ENCODE measurements at regions not wholly inside any gene's neighbourhood (a gene's known extent, or its start where the extent isn't known, plus 50 kb on each side); places are given as distances from the start of the nearest gene placed in this dataset.

DNA sequence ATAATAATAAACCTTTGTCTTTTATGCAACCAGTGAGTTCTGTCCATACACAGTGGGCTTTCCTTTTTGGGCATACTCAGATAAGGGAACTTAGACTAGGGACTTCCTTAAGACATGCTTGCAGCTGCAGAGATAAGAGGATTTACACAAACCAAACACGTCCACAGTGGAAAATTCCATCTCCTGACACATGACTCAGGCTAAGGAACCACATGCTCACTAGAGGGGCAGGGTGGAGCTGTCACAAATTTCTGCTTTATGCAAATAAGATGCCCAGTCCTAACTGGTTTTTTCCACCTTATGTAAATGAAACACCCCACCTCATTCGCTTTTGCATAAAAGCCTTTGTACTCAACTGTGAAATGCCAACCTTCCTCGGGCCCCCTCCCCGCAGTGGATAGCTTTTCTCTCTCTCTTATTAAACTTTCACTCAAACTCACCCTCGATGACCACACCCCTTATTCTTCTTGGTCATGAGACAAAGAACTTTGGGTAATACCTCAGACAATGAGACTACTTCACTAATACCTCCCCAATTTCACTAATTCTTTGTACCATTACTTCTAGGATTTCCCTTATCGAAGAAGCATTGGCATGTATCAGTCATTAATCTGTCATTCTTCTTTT, 170.3 kb upstream of the FTMT start:
- Histone ChIP-seq H3K4me2 (ENCODE audit: low read length) (no peak overlapping the region), H3K27ac (ENCODE audit: low read depth, low read length) (no peak overlapping the region), H3K79me2 (ENCODE audit: insufficient read depth, low read length) (no peaks in the 10 kb centered on the region), H2AFZ (ENCODE audit: low read depth, low read length, poor library complexity, severe bottlenecking) (no peak overlapping the region), H3K9me2 (ENCODE audit: insufficient read depth) (no peaks in the 10 kb centered on the region), H3K4me1 (ENCODE audit: control insufficient read depth in 1 of 2, insufficient read depth in 2 of 2, low read length in 2 of 2) (no peaks in the 10 kb centered on the region), H3K27me3 (ENCODE audit: insufficient read depth, low read length) (no peaks in the 10 kb centered on the region), H3K9me3 (ENCODE audit: control insufficient read depth in 1 of 2, insufficient read depth in 1 of 2, low read depth in 1 of 2, low read length in 2 of 2) (no peaks in the 10 kb centered on the region), H3K4me3 (replicated peaks in 1 of 2; ENCODE audit: low read depth in 1 of 2, low read length in 2 of 2) (no peak overlapping the region), H3K36me3 (ENCODE audit: control insufficient read depth in 1 of 2, insufficient read depth in 2 of 2, low read length in 2 of 2) (no peaks in the 10 kb centered on the region), H4K20me1 (ENCODE audit: insufficient read depth) (no peaks in the 10 kb centered on the region), H3K9ac (ENCODE audit: low read length) (no peak overlapping the region)
- ATAC-seq (no peak), DNase-seq (ENCODE audit: low read depth, low spot score) (no peak)
- ChIA-PET POLR2A (no interaction called here), RAD21 (ENCODE audit: low non-redundant PET in 1 of 2, low total read pairs in 2 of 2, uncharacterized antibody in 2 of 2, unreplicated experiment in 2 of 2) (no interaction called here), CTCF (no interaction called here)
- TF ChIP-seq EZH2 (IDR thresholded peaks at IDR 0.05) (no peak), SRF (IDR thresholded peaks at IDR 0.05; ENCODE audit: low read depth) (no peak), SP1 (IDR thresholded peaks at IDR 0.05; ENCODE audit: low read depth) (no peak), RAD21 (IDR thresholded peaks at IDR 0.05; ENCODE audit: low read depth) (no peak), JUND (IDR thresholded peaks at IDR 0.05) (no peak), EGR1 (IDR thresholded peaks at IDR 0.05; ENCODE audit: low read depth) (no peak), POLR2A (IDR thresholded peaks at IDR 0.05; ENCODE audit: borderline replicate concordance, extremely low read depth, insufficient read depth, insufficient read length) (no peak)
- TF ChIP-seq, protein P1, sequence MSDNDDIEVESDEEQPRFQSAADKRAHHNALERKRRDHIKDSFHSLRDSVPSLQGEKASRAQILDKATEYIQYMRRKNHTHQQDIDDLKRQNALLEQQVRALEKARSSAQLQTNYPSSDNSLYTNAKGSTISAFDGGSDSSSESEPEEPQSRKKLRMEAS (IDR thresholded peaks at IDR 0.05): no peak
- TF ChIP-seq, protein P2, sequence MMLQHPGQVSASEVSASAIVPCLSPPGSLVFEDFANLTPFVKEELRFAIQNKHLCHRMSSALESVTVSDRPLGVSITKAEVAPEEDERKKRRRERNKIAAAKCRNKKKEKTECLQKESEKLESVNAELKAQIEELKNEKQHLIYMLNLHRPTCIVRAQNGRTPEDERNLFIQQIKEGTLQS (IDR thresholded peaks at IDR 0.05): no peak
- TF ChIP-seq, protein P3, sequence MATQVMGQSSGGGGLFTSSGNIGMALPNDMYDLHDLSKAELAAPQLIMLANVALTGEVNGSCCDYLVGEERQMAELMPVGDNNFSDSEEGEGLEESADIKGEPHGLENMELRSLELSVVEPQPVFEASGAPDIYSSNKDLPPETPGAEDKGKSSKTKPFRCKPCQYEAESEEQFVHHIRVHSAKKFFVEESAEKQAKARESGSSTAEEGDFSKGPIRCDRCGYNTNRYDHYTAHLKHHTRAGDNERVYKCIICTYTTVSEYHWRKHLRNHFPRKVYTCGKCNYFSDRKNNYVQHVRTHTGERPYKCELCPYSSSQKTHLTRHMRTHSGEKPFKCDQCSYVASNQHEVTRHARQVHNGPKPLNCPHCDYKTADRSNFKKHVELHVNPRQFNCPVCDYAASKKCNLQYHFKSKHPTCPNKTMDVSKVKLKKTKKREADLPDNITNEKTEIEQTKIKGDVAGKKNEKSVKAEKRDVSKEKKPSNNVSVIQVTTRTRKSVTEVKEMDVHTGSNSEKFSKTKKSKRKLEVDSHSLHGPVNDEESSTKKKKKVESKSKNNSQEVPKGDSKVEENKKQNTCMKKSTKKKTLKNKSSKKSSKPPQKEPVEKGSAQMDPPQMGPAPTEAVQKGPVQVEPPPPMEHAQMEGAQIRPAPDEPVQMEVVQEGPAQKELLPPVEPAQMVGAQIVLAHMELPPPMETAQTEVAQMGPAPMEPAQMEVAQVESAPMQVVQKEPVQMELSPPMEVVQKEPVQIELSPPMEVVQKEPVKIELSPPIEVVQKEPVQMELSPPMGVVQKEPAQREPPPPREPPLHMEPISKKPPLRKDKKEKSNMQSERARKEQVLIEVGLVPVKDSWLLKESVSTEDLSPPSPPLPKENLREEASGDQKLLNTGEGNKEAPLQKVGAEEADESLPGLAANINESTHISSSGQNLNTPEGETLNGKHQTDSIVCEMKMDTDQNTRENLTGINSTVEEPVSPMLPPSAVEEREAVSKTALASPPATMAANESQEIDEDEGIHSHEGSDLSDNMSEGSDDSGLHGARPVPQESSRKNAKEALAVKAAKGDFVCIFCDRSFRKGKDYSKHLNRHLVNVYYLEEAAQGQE (IDR thresholded peaks at IDR 0.05; ENCODE audit: low read depth): no peak
- intact Hi-C loops (cut with micrococcal nuclease): no loop called here
- no TSS peak for BruUV-seq (replicated peaks)

All from HCT116 (cell line).